HG03103 (cell line): ENCODE measurements at regions not wholly inside any gene's neighbourhood (a gene's known extent, or its start where the extent isn't known, plus 50 kb on each side); places are given as distances from the start of the nearest gene placed in this dataset.

Experiments
- ATAC-seq: cut with Tn5 transposase; IDR thresholded peaks from one replicate; pipeline ENCODE4 v1.9.1; 2021; ENCODE audit warnings: low read depth; ENCODE audit not compliant: unreplicated experiment

- no peak for ATAC-seq
Observed at GRCh38 chr4:126777649-126778048, 855.1 kb upstream of the INTU start.

GRCh38 chr4:126778348-126778747 is 854.4 kb upstream of the INTU start:
- ATAC-seq = no peak

- no peak for ATAC-seq
Observed at GRCh38 chr4:126779001-126779400, 853.8 kb upstream of the INTU start.

- no peak for ATAC-seq
Observed at GRCh38 chr4:126779436-126780166, 853.2 kb upstream of the INTU start.

GRCh38 chr4:126783191-126783590 is 849.6 kb upstream of the INTU start:
- ATAC-seq = no peak

GRCh38 chr4:126784966-126785580 is 847.7 kb upstream of the INTU start:
- no peak for ATAC-seq

GRCh38 chr4:126790633-126791032 is 842.1 kb upstream of the INTU start:
- no peak for ATAC-seq

GRCh38 chr4:126794363-126794762 is 838.4 kb upstream of the INTU start:
- ATAC-seq = no peak

GRCh38 chr4:126798214-126798613 is 834.5 kb upstream of the INTU start:
- ATAC-seq = no peak

- no peak for ATAC-seq
Observed at GRCh38 chr4:126799416-126799815, 833.3 kb upstream of the INTU start.

GRCh38 chr4:126799971-126800574 is 832.7 kb upstream of the INTU start:
- no peak for ATAC-seq

GRCh38 chr4:126800575-126801141 is 832.1 kb upstream of the INTU start:
- no peak for ATAC-seq

- ATAC-seq = no peak
Observed at GRCh38 chr4:126807132-126807531, 825.6 kb upstream of the INTU start.

- no peak for ATAC-seq
Observed at GRCh38 chr4:126812076-126812475, 820.7 kb upstream of the INTU start.

GRCh38 chr4:126820631-126821030 is 812.1 kb upstream of the INTU start:
- ATAC-seq = no peak

- no peak for ATAC-seq
Observed at GRCh38 chr4:126821152-126821551, 811.6 kb upstream of the INTU start.

GRCh38 chr4:126825083-126825482 is 807.7 kb upstream of the INTU start:
- ATAC-seq = no peak

GRCh38 chr4:126827669-126828068 is 805.1 kb upstream of the INTU start:
- ATAC-seq = no peak

- no peak for ATAC-seq
Observed at GRCh38 chr4:126834854-126835253, 797.9 kb upstream of the INTU start.

- ATAC-seq = no peak
Observed at GRCh38 chr4:126838941-126839679, 793.6 kb upstream of the INTU start.

- no peak for ATAC-seq
Observed at GRCh38 chr4:126843492-126844067, 789.2 kb upstream of the INTU start.
